ENCODE measurements at regions not wholly inside any gene's neighbourhood (a gene's known extent, or its start where the extent isn't known, plus 50 kb on each side); places are given as distances from the start of the nearest gene placed in this dataset.

DNA sequence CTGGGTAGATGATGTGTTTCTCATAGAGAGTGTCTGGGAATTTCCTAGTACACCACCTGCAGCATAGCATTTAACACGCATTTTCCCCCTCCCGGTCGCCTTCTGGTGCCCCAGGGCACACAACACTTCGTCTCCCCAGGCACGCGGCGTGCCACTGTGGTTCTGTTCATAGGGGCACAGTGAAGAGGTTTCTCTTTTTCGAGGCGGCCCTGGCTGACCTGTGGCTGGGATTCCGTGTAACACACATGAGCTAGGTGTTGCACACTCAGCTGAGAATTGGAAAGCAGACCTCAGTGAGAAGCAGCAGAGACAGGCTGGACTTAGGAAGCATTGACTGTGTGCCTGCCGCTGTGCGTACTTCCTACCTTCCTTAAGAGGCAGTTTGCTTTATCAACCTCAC is 214.3 kb upstream of the SHH start:
- TF ChIP-seq, protein P1, sequence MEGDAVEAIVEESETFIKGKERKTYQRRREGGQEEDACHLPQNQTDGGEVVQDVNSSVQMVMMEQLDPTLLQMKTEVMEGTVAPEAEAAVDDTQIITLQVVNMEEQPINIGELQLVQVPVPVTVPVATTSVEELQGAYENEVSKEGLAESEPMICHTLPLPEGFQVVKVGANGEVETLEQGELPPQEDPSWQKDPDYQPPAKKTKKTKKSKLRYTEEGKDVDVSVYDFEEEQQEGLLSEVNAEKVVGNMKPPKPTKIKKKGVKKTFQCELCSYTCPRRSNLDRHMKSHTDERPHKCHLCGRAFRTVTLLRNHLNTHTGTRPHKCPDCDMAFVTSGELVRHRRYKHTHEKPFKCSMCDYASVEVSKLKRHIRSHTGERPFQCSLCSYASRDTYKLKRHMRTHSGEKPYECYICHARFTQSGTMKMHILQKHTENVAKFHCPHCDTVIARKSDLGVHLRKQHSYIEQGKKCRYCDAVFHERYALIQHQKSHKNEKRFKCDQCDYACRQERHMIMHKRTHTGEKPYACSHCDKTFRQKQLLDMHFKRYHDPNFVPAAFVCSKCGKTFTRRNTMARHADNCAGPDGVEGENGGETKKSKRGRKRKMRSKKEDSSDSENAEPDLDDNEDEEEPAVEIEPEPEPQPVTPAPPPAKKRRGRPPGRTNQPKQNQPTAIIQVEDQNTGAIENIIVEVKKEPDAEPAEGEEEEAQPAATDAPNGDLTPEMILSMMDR (IDR thresholded peaks at IDR 0.05; ENCODE audit: control extremely low read depth, extremely low read depth, low read depth, missing control alignments): no peak
- CTCF ChIA-PET: no interaction called here
- no peak for DNase-seq (ENCODE audit: extremely low spot score)
- POLR2A ChIA-PET: no interaction called here

DNA sequence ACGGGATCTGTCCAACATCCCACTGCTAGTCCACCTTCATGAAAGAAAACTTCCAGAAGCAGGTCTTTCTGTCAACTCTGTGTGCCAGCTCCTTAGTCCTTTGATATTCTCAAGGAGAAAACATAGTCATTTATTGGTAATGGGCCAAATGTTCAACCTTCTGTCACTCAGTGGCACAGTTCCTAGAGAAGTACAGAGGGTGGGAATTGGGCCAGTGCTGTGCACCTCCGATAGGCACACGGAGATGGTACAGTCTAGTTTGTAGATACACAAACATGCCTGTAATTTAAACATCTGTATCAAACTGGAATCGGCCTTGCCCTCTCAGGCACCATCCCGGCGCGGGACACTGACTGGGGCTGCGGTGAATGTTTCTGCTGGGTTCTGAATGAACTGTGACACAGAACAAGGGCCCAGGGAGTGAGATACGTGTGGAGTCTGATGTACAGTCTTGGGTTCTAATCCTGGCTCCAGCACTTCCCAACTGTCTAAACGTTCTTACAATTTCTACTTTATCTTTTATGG is 213.9 kb upstream of the SHH start:
- CTCF ChIA-PET: no interaction called here
- TF ChIP-seq, protein P1 (IDR thresholded peaks at IDR 0.05; ENCODE audit: control extremely low read depth, extremely low read depth, low read depth, missing control alignments): no peak
- POLR2A ChIA-PET: no interaction called here
- no peak for DNase-seq (ENCODE audit: extremely low spot score)

GRCh38 chr7:156025675-156026074 is 213.4 kb upstream of the SHH start:
- TF ChIP-seq, protein P1 (IDR thresholded peaks at IDR 0.05; ENCODE audit: control extremely low read depth, extremely low read depth, low read depth, missing control alignments): no peak
- POLR2A ChIA-PET: no interaction called here
- DNase-seq (ENCODE audit: extremely low spot score): no peak
- CTCF ChIA-PET: no interaction called here

GRCh38 chr7:156024201-156024600 is 211.9 kb upstream of the SHH start:
- TF ChIP-seq, protein P1 (IDR thresholded peaks at IDR 0.05; ENCODE audit: control extremely low read depth, extremely low read depth, low read depth, missing control alignments): no peak
- CTCF ChIA-PET: no interaction called here
- POLR2A ChIA-PET: no interaction called here

GRCh38 chr7:156022483-156023459 is 210.5 kb upstream of the SHH start:
- TF ChIP-seq, protein P1 (IDR thresholded peaks at IDR 0.05; ENCODE audit: control extremely low read depth, extremely low read depth, low read depth, missing control alignments): no peak
- ChIA-PET POLR2A (no interaction called here), CTCF (no interaction called here)
- no peak for DNase-seq (ENCODE audit: extremely low spot score)

More at GRCh38 chr7:156024201-156024600, 211.9 kb upstream of the SHH start:
- DNase-seq (ENCODE audit: extremely low spot score): no peak

DNA sequence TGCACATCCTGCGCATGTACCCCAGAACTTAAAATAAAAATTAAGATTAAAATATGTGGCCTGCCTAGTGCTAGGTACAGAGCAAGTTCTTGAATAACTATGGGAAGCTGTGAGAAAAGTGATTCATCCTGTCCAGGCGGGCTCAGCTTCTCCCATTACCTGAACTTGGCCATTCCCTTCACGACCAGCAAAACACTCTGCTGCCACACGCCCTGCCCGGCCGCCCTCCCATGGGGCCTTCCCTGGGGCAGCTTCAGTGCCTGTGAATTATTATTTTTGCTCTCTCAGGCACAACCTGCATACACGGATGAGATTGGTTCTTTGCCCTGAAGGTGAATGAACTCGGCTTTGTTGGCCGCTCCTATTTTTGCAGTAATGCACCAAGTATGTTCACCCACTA is 209.2 kb upstream of the SHH start:
- DNase-seq (ENCODE audit: extremely low spot score): no peak
- TF ChIP-seq, protein P1 (IDR thresholded peaks at IDR 0.05; ENCODE audit: control extremely low read depth, extremely low read depth, low read depth, missing control alignments): no peak
- ChIA-PET CTCF (no interaction called here), POLR2A (no interaction called here)
